Left ventricle myocardium inferior (tissue), 1 donor: ENCODE measurements at regions not wholly inside any gene's neighbourhood (a gene's known extent, or its start where the extent isn't known, plus 50 kb on each side); places are given as distances from the start of the nearest gene placed in this dataset.

ENCODE experiments used
- DNase-seq: peaks from one replicate; pipeline ENCODE4 v3.0.0-alpha.2; 2020
- H3K27ac ChIP-seq: fragments of 200-600 bp; replicated peaks from 2 replicates; pipeline ENCODE4 v1.8.0; 2021
- H3K27me3 ChIP-seq: fragments of 200-600 bp; 2 replicates; pipeline ENCODE4 v1.8.0; 2021; ENCODE audit warnings: low read depth
- H3K36me3 ChIP-seq: fragments of 200-600 bp; 2 replicates; pipeline ENCODE4 v1.8.0; 2021
- H3K4me1 ChIP-seq: fragments of 200-600 bp; 2 replicates; pipeline ENCODE4 v1.8.0; 2021
- H3K4me3 ChIP-seq: fragments of 200-600 bp; 2 replicates; pipeline ENCODE4 v1.8.0; 2021; ENCODE audit warnings: mild to moderate bottlenecking, moderate library complexity
- H3K9me3 ChIP-seq: fragments of 200-600 bp; replicated peaks from 2 replicates; pipeline ENCODE4 v1.8.0; 2021
- intact Hi-C: fragments of 100-400 bp; cut with micrococcal nuclease; formaldehyde crosslinking; loops from one replicate; pipeline ENCODE4 v1.11.0; 2022
- TF ChIP-seq, protein P1 (sequence below): fragments of 200-600 bp; IDR thresholded peaks from 2 replicates; pipeline ENCODE4 v1.8.0; 2021; ENCODE audit warnings: antibody characterized with exemption, mild to moderate bottlenecking, borderline replicate concordance
- donor health status: DM: no; HTN: yes; CAD: no; lungs with severe emphysema.

GRCh38 chr1:96296991-96297390, 424.6 kb upstream of the PTBP2 start:
- intact Hi-C loops = no loop called here
- TF ChIP-seq, protein P1, sequence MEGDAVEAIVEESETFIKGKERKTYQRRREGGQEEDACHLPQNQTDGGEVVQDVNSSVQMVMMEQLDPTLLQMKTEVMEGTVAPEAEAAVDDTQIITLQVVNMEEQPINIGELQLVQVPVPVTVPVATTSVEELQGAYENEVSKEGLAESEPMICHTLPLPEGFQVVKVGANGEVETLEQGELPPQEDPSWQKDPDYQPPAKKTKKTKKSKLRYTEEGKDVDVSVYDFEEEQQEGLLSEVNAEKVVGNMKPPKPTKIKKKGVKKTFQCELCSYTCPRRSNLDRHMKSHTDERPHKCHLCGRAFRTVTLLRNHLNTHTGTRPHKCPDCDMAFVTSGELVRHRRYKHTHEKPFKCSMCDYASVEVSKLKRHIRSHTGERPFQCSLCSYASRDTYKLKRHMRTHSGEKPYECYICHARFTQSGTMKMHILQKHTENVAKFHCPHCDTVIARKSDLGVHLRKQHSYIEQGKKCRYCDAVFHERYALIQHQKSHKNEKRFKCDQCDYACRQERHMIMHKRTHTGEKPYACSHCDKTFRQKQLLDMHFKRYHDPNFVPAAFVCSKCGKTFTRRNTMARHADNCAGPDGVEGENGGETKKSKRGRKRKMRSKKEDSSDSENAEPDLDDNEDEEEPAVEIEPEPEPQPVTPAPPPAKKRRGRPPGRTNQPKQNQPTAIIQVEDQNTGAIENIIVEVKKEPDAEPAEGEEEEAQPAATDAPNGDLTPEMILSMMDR = no peak
- DNase-seq = no peak

DNA sequence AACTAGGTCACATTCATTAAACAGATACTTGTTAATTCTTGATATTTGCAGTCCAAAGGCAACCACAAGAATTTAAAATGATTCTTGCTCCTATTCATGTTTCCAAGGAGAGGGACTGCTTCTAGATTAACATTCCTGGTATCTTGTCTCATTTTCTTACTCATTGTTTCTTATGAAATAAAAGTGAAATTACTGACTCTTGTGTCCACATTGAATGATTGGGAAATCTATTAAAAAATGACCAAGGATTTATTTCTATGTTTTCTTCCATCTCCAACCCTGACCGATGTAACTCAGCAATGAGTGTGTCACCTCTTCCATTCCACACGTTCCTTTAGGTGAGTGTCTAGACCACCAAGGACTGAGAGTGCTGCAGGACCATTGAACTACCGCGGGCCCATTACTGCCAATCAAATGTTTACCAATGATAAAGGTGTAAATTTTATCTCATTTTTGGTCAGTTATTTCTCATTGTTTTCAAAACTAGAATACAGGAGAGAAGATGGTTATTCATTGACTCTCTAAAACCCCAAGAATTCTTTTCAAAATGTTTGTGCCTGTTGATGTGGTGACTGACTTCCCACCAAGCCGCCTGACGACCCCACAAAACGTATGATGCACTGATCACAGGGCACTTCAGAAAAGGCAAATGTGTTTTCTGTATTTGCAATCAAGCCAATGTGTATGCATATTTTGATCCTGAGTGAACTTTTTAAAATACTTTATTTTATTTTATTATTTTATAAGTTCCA, 414.6 kb upstream of the PTBP2 start:
- no peaks in the 10 kb centered on the region for H3K9me3 ChIP-seq
- H3K27ac ChIP-seq = no peak overlapping the region
- H3K36me3 ChIP-seq = no peaks in the 10 kb centered on the region
- TF ChIP-seq, protein P1 = no peak
- DNase-seq = no peak
- H3K4me1 ChIP-seq = no peaks in the 10 kb centered on the region
- intact Hi-C loops = no loop called here
- H3K4me3 ChIP-seq = no peak overlapping the region
- H3K27me3 ChIP-seq = no peaks in the 10 kb centered on the region

More at GRCh38 chr1:96296991-96297390, 424.6 kb upstream of the PTBP2 start:
- Histone ChIP-seq H3K27ac (no peak overlapping the region), H3K9me3 (no peaks in the 10 kb centered on the region), H3K4me1 (no peaks in the 10 kb centered on the region), H3K4me3 (no peak overlapping the region), H3K27me3 (no peaks in the 10 kb centered on the region), H3K36me3 (no peaks in the 10 kb centered on the region)

DNA sequence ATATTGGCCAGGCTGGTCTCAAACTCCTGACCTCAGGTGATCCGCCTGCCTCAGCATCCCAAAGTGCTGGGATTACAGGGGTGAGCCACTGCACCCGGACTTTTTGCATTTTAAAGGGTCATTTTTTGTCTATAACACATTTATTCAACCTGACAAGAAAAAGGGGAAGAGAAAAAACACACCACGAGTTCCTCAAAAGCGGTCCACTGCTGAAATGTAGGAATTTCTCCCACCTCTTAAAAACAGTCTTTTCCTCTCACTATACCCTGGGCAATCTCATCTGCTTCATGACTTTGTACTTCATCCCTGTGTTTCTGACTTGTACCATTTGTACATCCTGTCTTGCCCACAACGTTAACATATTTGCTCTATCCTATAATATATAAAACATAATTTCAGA, 413.3 kb upstream of the PTBP2 start:
- Histone ChIP-seq H3K27ac (no peak overlapping the region), H3K4me3 (no peak overlapping the region), H3K27me3 (no peaks in the 10 kb centered on the region), H3K36me3 (no peaks in the 10 kb centered on the region), H3K9me3 (no peaks in the 10 kb centered on the region), H3K4me1 (no peaks in the 10 kb centered on the region)
- intact Hi-C loops = no loop called here
- DNase-seq = no peak
- TF ChIP-seq, protein P1 = no peak

- Histone ChIP-seq H3K36me3 (no peaks in the 10 kb centered on the region), H3K4me3 (no peak overlapping the region), H3K27me3 (no peaks in the 10 kb centered on the region), H3K27ac (no peak overlapping the region), H3K9me3 (no peaks in the 10 kb centered on the region), H3K4me1 (no peaks in the 10 kb centered on the region)
- TF ChIP-seq, protein P1 = no peak
- no peak for DNase-seq
- intact Hi-C loops = no loop called here
Measured at GRCh38 chr1:96309783-96310182, 411.8 kb upstream of the PTBP2 start.

- H3K27me3 ChIP-seq = no peaks in the 10 kb centered on the region
- TF ChIP-seq, protein P1 = no peak
- H3K27ac ChIP-seq = no peak overlapping the region
- H3K4me3 ChIP-seq = no peak overlapping the region
- intact Hi-C loops = no loop called here
- H3K9me3 ChIP-seq = no peaks in the 10 kb centered on the region
- no peak for DNase-seq
- no peaks in the 10 kb centered on the region for H3K36me3 ChIP-seq
- H3K4me1 ChIP-seq = no peaks in the 10 kb centered on the region
Measured at GRCh38 chr1:96313216-96313615, 408.4 kb upstream of the PTBP2 start.
